NOMO-1 treated with DMSO at 0.1 percent for 48 hours (cell line): ENCODE measurements at regions not wholly inside any gene's neighbourhood (a gene's known extent, or its start where the extent isn't known, plus 50 kb on each side); places are given as distances from the start of the nearest gene placed in this dataset.
A peak's percentile ranks its signal among the peaks of the same experiment; 100 is the strongest.

ENCODE experiments used
- DNase-seq: peaks from one replicate; lab custom pipeline; 2025; ENCODE audit not compliant: unreplicated experiment; lab: John Stamatoyannopoulos, UW

DNA sequence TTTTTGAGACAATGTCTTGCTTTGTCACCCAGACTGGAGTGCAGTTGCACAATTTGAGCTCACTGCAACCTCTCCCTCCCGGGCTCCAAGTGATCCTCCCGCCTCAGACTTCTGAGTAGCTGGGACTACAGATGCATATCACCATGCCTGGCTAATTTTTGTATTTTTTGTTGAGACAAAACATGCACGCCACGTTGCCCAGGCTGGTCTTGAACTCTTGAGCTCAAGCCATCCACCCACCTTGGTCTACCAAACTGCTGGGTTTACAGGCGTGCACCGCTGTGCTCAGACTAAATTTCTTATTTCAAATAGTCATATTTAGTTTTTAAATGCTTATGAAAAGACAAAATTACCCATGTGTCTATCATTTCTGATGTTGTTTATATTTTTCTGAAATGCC lies 2324.1 kb downstream of the MAT2B start:
- DNase-seq = no peak

DNA sequence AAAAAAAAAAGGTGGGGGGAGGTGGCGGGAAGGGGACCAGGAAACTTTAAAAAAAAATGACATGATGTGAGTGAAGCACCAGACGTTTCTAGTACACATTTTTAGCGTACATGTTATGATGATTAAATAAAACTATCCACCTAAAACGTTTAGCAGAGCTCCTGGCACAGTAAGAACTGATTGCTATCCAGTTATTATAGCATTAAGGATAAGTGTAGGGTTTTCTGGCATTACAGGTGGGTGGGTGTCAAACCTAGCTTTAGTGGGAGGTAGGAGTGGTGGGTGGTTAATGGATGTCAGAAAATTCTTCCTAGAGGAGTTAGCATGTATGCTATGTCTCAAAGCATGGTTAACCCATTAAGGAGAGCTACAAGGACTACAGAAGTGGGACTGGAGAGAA lies 2329.5 kb downstream of the MAT2B start:
- DNase-seq = no peak

DNA sequence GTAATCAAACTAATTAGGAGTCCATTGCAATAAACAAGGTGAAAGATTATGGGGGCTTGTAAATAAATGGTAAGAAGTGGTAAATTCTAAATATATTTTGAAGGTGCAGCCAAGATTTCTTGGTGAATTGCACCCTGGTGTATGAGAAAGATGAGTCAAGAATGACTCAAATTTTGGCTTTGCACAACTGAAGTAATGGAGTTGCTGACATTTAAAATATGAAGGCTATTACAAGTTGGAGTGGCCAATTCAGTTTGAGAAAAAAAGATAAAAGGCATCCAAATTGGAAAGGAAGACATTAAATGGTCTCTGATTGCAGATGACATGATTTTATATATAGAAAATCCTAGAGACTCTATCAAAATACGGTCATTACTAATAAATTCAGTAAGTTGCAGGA lies 2330.6 kb downstream of the MAT2B start:
- no peak for DNase-seq

- peak; percentile 66 for DNase-seq
Measured at GRCh38 chr5:165837286-165837685, 2331.9 kb downstream of the MAT2B start.

DNA sequence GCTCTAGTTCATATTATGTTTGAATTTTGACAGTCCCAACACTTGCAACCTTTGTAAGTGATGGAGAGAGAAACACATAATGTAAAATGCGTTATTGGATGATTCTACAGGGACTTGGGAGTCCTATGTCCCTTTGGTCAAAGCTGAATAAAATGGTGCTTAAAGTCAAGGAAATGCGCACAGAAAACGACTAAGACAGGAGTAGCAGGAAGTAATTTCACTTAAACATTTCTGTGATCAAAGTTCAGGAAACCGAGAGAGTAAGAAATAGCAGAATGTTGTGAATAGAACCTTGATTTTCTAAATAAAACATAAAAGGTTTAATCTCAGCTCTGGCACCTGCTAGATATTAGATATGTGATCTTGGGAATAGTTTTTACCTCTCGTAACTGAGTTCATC lies 2339.2 kb downstream of the MAT2B start:
- no peak for DNase-seq

DNA sequence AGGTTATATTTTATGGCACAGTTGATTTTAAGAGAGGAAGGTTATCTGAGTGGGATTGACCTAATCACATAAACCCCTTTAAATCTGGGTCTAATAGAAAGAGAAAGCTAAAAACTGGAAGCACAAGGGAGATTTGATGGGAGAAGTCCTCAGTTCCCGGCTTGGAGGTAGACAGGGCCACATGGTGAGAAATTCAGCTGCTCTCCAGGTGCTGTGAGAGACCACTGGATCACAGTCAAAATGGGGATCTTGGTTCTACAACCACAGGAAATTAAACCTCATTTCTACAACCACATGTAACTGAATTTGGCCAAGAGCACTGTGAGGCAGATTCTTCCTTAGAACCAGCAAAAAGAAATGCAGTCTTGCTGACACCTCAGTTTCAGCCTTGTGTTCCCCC lies 2352.7 kb downstream of the MAT2B start:
- no peak for DNase-seq

GRCh38 chr5:165859251-165859650 lies 2353.8 kb downstream of the MAT2B start:
- no peak for DNase-seq

DNA sequence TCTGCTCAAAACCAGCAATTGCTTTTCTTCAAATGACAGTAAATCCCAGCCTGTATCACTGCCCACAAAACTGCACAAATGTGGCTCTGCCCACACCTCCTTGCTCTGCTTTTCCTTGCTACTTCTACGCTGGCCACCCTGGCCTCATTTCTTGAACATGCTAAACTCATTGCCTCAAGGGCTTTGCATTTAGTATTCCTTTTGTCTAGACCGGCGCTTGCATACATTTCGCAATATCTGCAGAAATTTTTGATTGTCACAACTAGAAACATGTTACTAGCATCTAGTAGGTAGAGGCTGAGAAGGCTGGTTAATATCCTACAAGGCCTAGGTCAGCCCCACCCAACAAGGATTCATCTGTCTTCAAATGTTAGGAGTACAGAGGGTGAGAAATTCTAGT lies 2357.8 kb downstream of the MAT2B start:
- DNase-seq = no peak

DNA sequence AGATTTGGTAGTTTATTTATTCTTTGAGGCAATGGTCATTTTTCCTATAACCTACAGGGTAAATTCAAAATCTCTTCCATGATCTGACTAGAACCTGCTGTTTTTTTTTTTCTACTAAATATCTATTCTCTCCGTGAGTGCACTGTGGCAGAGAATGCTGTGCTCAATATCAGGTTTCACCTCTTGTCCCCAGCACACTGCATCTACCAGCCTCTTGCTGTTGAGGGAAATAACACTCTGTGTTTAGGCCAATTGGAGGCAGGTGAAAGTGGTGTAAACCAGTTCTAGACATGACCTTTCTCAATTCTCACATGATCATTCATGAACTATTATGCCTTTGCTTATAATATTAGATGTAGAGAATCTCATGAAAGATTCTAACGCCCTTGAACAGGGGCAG lies 2365.9 kb downstream of the MAT2B start:
- DNase-seq = no peak

DNA sequence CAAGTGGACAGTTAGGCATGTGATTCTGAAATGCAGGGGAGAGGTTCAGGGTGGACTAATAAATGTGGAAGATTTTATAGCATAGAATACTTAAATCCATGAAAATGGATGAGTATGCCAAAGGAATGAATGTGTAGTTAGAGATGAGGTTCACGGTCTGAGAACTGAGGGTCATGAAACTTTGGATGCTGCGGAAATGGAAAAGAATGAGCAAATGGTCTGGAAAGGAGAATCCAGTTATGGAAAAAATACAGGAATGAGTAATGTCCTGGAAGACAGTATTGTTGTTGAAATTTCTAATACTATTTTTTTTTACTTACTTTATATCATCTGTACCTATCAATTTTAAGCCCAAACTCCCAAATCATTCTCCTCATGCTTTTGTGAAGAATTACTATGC lies 2369.4 kb downstream of the MAT2B start:
- DNase-seq = no peak

- DNase-seq = no peak
Measured at GRCh38 chr5:165876538-165876937, 2371.1 kb downstream of the MAT2B start.

GRCh38 chr5:165877475-165877874 lies 2372.1 kb downstream of the MAT2B start:
- DNase-seq = no peak

DNA sequence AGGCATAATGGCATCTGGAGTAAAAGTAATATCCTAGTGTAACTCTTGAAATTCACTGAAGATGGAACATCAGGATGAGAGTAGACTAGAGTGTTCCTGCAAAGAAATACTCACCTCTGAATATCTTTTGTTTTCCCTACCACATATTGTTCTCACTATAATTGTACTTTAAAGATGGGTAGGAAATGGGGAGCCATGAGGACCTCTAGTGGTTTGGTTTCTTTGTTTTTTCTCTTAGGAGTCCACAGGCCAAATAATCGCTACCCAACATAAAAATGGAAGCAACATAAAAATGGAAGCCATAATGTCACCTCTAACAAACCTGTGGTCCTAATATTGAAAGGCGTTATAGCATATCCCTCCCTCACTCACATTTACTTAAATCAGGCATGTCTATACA lies 2375.8 kb downstream of the MAT2B start:
- no peak for DNase-seq

DNA sequence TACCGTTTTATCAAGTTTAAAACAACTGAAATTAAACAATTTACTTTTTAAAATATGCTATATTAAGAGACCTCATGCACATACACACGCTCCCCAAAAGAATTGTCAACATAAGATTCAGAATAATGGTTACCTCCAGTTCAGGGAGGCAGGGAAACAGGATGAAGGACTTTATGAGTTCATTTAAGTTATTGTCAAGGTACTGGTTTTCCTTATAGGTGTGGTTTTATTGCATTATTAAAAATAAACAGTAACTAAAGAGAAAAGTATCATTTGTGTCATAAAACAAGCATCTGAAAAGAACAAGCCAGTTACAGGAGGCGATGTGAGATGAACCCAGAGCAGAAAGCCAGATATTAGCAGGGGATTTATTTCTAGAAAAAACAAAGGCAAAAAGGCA lies 2376.7 kb downstream of the MAT2B start:
- DNase-seq = no peak

DNA sequence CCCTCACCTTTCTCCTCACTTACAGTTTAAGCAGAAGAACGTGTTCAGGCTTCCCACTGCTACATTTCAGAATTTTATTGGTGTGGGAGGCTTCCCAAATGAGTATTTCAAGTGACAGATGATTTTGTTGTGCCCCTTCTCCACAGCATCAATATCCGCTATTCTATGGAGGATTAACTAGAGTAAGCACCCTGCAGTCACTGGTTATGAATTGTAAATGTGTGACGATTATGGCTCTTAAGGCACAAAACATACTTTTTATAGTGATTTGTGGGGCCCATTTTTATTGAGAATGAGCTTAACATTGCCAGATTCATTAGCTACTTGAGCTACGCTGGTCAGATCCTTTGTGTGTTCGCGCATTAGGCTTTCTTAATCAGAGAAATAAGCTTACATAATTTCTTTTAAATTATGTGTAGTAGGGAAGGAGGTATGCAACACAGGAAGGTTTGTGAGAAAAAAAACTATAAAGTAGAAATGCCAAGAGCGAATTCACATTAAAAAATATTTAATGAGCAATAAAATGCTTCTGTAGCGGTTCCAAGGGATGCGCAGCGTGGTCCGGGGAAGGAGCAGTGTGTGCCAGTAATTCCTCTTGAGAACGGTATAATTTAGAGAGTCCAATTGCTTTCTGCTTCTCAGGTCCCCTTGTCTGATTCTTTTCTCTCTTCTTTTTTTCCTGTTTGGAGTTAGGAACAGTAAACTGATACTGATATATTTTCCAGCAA lies 2380.4 kb downstream of the MAT2B start:
- DNase-seq = no peak

DNA sequence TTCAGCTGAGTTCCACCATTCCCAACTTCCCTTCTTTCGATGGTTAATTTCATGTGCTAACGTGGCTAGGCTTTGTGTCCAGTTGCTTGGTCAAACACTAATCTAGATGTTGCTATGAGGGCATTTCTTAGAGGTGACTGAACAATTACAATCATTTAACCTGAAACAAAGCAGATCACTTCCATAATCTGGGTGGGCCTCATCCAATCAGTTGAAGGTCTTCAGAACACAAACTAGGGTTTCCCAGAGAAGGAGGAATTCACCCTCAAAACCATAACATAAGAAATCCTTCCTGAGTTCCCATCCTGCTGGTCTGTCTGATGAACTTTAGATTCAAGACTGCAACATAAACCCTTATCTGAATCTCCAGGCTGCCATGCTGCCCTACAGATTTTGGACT lies 2381.7 kb downstream of the MAT2B start:
- no peak for DNase-seq

GRCh38 chr5:165892383-165892782 lies 2387.0 kb downstream of the MAT2B start:
- DNase-seq = no peak

DNA sequence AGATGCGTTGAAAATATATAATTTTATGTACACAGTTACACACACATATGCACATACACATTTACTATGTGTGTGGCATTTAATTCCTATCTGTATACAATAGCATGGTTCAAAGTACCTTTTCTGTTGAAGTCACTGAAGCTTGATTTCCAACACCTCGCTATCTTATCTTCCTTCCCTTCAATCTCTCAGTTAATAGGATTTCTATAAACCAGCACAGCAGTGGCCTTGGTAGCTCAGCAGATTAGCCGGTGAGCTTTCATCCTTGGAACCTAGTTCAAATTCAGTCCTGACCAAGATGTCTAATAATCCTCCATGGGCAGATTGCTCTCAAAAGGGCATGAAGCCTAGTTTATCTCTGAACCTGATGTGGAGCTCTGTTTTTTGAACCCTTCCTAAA lies 2389.5 kb downstream of the MAT2B start:
- no peak for DNase-seq

DNA sequence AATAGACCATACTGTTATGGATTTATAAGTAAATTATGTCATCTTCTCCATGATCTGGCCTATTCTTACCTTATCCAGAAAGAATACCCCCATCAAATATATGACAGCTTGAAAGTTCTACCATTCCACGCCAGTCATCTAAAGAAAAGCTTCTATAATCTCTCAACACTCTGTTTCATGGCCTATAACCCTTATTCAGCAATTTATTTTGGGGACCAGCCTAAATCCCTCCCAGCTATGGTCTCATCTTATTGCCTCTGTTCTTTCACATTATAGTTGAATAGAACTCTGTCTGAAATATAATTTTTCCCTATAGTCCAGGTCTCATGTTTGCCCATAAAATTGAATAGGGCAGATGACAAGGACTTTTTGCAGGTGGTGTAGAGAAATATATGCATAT lies 2387.6 kb upstream of the WWC1 start:
- DNase-seq = no peak

GRCh38 chr5:165906871-165907270 lies 2384.6 kb upstream of the WWC1 start:
- DNase-seq = no peak

DNA sequence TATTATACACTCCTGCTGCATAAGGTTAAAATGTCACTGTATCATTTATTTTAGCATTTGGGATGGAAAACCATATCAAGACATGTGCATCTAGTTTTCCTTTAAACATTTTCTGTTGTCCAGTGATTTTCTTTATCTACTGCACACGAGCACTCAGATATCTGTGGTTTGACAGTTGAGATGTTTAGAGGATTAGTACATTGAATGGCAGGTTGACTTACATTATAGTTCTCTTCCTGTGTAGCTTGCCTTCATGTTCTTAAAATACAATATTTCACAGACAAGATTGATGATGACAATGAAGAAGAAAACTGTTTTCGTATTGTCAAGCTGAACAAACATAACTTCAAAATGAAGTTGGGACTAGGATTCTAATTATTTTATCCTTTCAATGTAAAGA lies 2378.4 kb upstream of the WWC1 start:
- no peak for DNase-seq

DNA sequence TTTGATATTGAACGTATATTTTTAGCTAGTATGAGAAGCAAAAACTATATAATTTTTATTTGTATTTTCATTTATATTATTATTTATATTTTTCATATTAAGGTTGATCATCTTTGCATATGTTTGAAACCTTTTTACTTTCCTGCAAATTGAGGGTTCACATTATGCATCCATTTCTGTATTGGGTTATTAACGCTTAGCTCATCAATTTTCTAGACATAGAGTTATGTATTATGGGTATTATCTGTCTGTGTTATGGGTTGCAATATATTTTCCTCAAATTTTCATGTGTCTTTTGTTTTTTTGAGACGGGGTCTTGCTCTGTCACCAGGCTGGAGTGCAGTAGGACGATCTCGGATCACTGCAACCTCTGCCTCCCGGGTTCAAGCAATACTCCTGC lies 2377.0 kb upstream of the WWC1 start:
- DNase-seq = no peak

- no peak for DNase-seq
Measured at GRCh38 chr5:165919196-165919595, 2372.2 kb upstream of the WWC1 start.

GRCh38 chr5:165920655-165921054 lies 2370.8 kb upstream of the WWC1 start:
- no peak for DNase-seq
